Activated gamma-delta T cell treated with anti-CD3 and anti-CD28 coated beads, Interleukin-2, amount 50 U/mL, for 16 hours (primary cell): ENCODE measurements at regions not wholly inside any gene's neighbourhood (a gene's known extent, or its start where the extent isn't known, plus 50 kb on each side); places are given as distances from the start of the nearest gene placed in this dataset.

Experiments
- DNase-seq: peaks from one replicate; pipeline ENCODE4 v3.0.0-alpha.2; 2020; ENCODE audit warnings: low read depth

- DNase-seq = no peak
Observed at GRCh38 chr5:18111906-18112465, 477.7 kb downstream of the TAF11L14 start.

DNA sequence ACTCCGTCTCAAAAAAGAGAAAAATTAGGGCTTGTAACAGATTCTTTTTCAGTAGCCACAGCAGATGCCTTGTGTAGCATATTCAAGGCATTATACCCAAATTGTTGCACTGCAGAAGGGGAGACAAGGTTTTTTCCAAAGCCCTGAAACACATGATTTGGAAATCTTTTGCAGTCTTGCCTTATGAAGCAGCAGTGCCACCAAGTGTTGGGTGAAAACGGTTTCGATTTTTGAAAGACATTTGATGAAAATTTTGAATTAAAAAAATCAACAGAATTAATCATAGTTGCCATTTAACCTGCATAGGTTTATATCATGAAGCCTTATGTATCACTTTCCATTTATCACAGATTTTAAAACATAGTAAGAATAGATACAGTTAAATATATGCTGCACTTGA is 479.5 kb downstream of the TAF11L14 start:
- no peak for DNase-seq

GRCh38 chr5:18114151-18114757 is 480.0 kb downstream of the TAF11L14 start:
- DNase-seq = no peak

DNA sequence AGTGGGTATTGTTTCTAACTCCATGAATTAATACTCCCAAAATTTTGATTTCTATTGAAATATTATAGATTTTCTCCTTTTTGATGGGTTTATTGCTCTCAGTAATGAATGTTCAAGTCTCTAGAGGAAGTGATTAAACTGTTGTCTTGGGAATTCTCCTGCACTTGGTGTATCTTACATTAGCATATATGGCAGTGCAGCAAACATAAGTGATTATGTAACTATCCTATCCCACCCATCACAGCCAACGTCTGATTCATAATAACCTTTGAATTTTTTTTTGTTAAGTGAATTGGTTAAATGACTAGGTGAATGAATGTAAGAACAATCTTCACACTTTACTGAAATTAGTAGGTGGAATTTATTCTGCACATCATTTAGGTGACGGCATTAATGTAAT is 483.7 kb downstream of the TAF11L14 start:
- DNase-seq = no peak

- no peak for DNase-seq
Observed at GRCh38 chr5:18119156-18119785, 485.0 kb downstream of the TAF11L14 start.

GRCh38 chr5:18141222-18141621 is 507.0 kb downstream of the TAF11L14 start:
- DNase-seq = no peak

DNA sequence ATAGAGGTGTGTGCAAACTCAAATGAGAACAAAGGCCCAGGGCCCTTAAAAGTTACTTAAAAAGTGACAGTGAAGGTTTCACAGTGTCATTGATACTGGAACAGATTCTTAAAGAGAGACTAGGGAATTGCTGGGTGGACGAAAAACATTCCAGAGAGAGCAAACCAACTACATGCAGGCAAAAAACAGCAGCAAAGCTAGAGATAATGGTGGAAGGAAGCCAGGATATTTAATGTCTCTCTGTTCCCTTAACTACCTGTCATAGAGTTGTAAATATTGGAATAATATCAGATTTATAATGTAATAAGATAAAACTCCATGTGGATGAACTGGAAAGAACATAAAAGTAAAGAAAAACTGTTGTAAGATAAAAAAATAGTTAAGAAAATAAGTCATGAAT is 508.6 kb downstream of the TAF11L14 start:
- DNase-seq = no peak

DNA sequence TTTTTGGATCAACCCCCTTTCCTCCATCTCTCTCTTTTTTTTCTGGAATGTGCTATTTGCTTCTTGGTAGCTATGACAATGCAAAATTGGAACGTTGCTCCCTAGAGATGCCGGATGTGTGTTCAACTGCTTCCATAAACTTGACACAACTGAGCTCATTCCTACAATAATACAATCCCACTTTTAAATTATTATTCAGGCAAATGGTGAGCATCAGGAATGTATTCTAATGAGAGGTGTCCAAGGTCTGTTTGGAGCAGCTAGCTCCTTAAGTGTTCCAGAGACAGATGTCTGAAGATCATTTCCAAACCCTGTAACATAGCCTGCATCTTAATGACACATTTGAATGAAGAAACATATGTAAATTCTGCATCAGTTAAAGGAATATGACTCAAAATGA is 518.4 kb downstream of the TAF11L14 start:
- no peak for DNase-seq

- DNase-seq = no peak
Observed at GRCh38 chr5:18158166-18158565, 523.9 kb downstream of the TAF11L14 start.

DNA sequence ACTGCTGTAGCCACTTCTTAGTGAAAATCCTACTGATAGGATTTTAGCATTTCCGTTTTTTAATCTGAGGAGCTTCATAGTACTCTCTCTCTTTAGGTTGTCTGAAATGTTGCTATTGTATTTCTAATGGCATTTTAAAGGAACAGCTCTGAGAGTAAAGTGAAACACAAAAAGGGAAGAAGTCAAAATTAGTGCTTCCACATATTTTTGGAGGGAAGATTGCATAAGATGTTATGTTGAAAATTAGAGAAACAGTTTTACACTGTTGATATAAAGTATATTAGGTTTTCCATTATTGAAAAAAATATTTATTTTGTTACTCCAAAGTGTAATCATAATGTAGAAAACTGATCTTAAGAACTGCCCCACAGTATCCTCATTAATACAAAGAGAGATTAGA is 525.1 kb downstream of the TAF11L14 start:
- no peak for DNase-seq

- DNase-seq = no peak
Observed at GRCh38 chr5:18171684-18172083, 537.4 kb downstream of the TAF11L14 start.

GRCh38 chr5:18179579-18179978 is 545.3 kb downstream of the TAF11L14 start:
- no peak for DNase-seq

GRCh38 chr5:18181575-18181974 is 547.3 kb downstream of the TAF11L14 start:
- no peak for DNase-seq

DNA sequence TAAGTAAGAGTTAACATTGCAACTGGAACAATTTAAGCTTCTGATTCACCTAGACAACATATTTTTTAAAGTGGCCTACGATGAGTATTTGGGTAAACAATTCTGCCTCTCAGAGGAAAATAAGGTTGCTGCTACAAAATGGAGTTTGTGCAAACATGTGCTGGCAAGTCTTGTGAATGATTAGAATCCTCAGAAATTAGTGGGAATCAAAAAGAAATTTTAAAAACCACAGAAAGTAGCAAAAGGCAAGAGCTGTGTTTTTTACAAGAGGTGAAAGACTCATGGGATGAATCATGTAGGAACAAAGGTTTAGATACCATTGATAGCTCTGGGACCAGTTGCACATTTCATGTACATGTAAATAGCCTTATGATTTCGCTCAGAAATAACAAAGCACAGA is 561.6 kb downstream of the TAF11L14 start:
- DNase-seq = no peak

DNA sequence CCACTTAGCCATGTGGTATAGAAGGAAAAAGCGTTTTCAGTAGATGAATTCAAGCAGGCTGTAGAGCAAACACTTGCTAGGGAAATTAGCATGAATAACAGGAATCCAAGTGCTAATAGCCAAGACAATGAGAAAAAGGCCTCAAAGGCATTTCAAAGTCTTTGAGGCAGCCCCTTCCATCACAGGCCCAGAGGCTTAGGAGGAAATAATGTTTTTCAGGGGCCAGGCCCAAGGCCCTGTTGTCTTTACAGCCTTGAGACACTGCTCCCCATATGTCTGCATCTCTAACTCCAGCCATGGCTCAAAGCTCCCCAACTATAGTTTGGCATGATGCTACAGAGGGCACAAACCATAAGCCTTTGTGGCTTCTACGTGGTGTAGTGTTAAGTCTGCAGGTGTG is 563.5 kb downstream of the TAF11L14 start:
- no peak for DNase-seq

DNA sequence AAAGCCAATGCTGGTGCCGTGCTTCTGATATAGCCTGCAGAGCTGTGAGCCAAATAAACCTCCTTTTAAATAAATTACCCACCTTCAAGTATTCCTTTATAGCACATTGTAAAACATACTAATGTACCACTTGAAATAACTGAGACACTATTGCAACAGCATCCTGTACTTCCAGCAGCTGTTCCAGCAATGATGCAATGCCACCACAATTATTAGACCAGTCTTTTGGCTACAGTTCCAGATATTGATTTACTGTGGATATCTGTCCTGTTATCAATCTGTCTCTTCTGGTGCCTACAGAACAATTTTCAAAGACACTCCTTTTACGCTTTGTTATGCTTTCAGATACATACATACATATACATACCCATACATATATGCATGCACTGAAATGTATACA is 567.9 kb downstream of the TAF11L14 start:
- no peak for DNase-seq

GRCh38 chr5:18203296-18203695 is 569.0 kb downstream of the TAF11L14 start:
- no peak for DNase-seq

DNA sequence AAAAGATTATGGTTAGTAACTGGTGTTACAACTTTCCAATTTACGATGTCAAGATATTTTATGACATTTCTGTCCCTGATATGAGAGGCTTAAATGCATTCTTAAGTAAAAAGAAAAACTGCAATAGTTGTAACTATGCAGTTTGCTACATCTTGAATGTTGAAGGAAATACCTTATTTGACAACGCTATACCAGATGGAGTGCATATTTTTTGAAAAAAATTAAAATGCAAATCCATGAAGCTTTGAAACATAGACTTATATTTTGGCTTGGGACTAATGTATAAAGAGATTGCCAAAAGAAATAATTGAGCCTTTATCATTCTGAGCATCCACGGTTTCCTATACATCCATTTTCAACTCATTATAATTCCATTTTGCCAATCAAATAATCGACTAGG is 579.4 kb downstream of the TAF11L14 start:
- DNase-seq = no peak

DNA sequence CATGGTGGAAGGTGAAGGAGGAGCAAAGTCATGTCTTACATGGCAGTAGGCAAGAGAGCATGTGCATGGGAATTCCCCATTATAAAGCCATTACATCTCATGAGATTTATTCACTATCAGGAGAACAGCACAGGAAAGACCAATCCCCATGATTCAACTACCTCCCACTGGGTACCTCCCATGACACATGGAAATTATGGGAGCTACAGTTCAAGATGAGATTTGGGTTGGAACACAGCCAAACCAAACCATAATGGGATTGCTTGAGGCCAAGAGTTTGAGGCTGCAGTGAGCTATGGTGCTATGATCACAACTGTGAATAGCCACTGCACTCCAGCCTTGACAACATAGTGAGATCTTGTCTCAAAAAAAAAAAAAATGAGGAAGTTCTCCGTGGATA is 581.8 kb downstream of the TAF11L14 start:
- DNase-seq = no peak

DNA sequence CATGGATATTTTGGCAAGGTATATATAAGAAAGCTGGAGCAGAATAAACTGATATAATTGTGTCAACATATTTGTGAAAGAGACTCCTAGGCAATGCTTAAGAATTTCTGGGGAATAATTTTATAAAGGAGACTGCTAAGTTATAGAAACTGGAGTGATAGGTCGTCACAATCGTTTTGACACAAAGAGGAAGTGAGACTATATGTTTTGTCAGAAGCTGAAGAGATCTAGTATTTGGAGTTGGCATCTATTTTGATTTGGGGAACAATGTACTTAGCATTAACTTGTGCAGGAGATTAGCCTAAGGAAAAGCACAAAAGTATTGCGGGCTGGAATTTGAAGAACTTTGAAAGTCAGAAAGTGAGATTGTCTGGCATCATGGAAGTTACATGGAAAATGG is 582.5 kb downstream of the TAF11L14 start:
- no peak for DNase-seq

GRCh38 chr5:18219241-18219640 is 585.0 kb downstream of the TAF11L14 start:
- DNase-seq = no peak

- no peak for DNase-seq
Observed at GRCh38 chr5:18220631-18221030, 586.4 kb downstream of the TAF11L14 start.

DNA sequence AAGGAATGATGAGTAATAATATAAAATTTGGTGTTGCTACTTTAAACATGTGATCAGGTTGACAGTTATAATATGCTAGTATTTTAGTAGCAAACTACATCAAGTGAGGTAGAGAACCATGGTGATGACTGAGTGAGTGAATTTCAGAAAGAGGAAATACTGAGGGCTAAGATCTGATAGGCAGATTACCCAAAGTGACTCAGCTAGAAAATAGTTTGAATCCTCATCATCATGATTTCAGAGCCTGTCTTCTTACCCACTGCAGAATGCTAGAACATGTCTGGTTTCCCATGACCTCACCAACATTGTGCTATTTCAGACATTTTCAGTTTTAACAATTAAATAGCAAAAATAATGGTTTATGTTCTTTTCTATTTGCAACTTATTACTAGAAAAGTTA is 602.1 kb downstream of the TAF11L14 start:
- DNase-seq = no peak

DNA sequence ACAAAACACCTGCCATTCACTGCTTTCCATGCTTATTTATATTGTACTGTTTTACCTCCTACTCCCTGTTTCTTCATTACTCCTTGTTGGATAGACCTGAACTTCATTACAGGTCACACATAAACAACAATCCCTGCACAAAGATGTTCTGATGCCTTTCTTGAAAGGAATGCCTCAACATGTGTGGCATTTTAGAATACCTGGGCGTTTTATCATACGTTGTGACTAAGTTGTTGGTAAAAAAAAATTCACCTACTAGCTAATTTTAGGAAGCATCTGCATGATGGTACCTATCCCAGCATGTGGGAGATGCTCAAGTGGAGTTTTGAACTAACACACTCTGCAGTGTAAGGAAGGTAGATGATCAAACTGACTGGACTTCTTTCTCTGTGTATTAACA is 604.1 kb downstream of the TAF11L14 start:
- DNase-seq = no peak
